Testis (tissue), 2 donors: ENCODE measurements at regions not wholly inside any gene's neighbourhood (a gene's known extent, or its start where the extent isn't known, plus 50 kb on each side); places are given as distances from the start of the nearest gene placed in this dataset.

Source experiments
- DNase-seq: peaks from one replicate; pipeline ENCODE4 v3.0.0-alpha.2; 2019
- H3K27ac ChIP-seq, 2 donors: fragments of 200-600 bp; sonication (generic); one replicate each; pipeline ENCODE4 v1.5.1; 2019
- H3K27me3 ChIP-seq: fragments of 200-600 bp; sonication (generic); one replicate; pipeline ENCODE4 v1.5.1; 2019
- H3K36me3 ChIP-seq: fragments of 200-600 bp; sonication (generic); one replicate; pipeline ENCODE4 v1.5.1; 2017; ENCODE audit warnings: low read depth; ENCODE audit errors: missing control alignments
- H3K4me1 ChIP-seq: fragments of 200-600 bp; sonication (generic); one replicate; pipeline ENCODE4 v1.5.1; 2019
- H3K4me3 ChIP-seq, 2 donors: fragments of 200-600 bp; sonication (generic); one replicate each; pipeline ENCODE4 v1.5.1; 2017 to 2019
- H3K9me3 ChIP-seq: fragments of 200-600 bp; sonication (generic); one replicate; pipeline ENCODE4 v1.5.1; 2017
- CTCF ChIP-seq, 3 experiments: fragments of 450-650 bp in 2 of 3; fragments of 200-600 bp in 1 of 3; sonication (generic) in 1 of 3; IDR thresholded peaks; one replicate each; pipeline ENCODE4 v1.5.1; 2016 to 2019; ENCODE audit warnings: antibody characterized with exemption in 3 of 3, mild to moderate bottlenecking in 2 of 3, moderate library complexity in 1 of 3
- POLR2A ChIP-seq: fragments of 450-650 bp; IDR thresholded peaks from one replicate; pipeline ENCODE4 v1.6.1; 2017; ENCODE audit warnings: antibody characterized with exemption, mild to moderate bottlenecking, moderate library complexity
- WGBS, 2 donors: methylation state at CpG; one replicate each; pipeline ENCODE4 v1.1.5; 2018; 5-methylcytosine and 5-hydroxymethylcytosine counted together
- intact Hi-C: fragments of 100-400 bp; cut with DNase I; formaldehyde crosslinking; loops from one replicate; pipeline ENCODE4 v1.15.1; 2023; ENCODE audit warnings: low total_unique reads

- no peak for DNase-seq
- Histone ChIP-seq H3K4me1 (no peaks in the 10 kb centered on the region), H3K27me3 (no peaks in the 10 kb centered on the region), H3K4me3 (no peak overlapping the region), H3K27ac (no peak overlapping the region), H3K36me3 (no peaks in the 10 kb centered on the region), H3K9me3 (no peaks in the 10 kb centered on the region)
- TF ChIP-seq POLR2A = no peak
- no peak for TF ChIP-seq CTCF (IDR thresholded peaks at IDR 0.05)
- intact Hi-C loops = no loop called here
- WGBS, 2 donors = 91 to 94% methylated on average over 2 of the region's 2 CpGs
These were observed 173.9 kb downstream of the URI1 start for GRCh38 chr19:30115947-30116346.

DNA sequence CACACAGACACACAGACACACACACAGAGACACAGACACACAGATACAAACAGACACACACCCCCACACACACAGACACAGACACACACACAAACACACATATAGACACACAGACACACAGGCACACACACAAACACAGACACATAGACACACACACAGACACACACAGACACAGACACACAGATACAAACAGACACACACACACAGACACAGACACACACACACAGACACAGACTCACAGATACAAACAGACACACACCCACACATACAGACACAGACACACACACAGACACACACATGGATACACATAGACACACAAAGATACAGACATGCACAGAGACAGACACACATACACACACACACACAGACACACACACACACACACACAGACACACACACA lies 174.5 kb downstream of the URI1 start:
- Histone ChIP-seq H3K4me1 (no peaks in the 10 kb centered on the region), H3K4me3 (no peak overlapping the region), H3K36me3 (no peaks in the 10 kb centered on the region), H3K9me3 (no peaks in the 10 kb centered on the region), H3K27me3 (no peaks in the 10 kb centered on the region), H3K27ac (no peak overlapping the region)
- intact Hi-C loops = no loop called here
- DNase-seq = no peak
- TF ChIP-seq POLR2A = no peak
- TF ChIP-seq CTCF (IDR thresholded peaks at IDR 0.05) = no peak

DNA sequence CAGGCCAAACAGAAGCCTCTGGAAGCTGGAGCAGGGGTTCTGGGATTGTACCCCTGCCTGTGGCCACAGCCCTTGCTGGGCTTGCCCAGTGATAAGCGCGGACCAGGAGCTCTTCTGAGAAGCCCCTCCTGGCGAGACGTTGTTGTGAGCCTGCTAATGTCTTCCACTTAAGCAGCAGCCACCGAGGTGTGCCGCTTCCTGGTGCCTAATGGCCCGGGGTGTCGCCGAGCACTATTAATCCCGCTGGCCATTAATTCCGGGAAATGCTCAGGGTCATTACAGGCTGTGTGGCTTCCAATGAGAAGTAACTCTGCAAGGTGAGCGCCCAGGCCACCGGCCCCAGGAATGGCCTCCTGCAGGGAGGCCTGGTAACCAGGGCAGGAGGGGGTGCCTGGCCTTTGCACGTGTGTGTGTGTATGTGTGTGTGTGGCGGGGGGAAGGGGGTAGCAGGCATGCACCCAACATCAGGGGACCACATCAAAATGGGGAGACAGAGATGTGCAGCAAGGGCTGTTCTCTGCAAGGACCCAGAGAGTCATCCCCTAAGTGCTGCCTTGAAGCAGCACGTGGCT lies 175.0 kb downstream of the URI1 start:
- H3K27me3 ChIP-seq = no peaks in the 10 kb centered on the region
- no peak for DNase-seq

DNA sequence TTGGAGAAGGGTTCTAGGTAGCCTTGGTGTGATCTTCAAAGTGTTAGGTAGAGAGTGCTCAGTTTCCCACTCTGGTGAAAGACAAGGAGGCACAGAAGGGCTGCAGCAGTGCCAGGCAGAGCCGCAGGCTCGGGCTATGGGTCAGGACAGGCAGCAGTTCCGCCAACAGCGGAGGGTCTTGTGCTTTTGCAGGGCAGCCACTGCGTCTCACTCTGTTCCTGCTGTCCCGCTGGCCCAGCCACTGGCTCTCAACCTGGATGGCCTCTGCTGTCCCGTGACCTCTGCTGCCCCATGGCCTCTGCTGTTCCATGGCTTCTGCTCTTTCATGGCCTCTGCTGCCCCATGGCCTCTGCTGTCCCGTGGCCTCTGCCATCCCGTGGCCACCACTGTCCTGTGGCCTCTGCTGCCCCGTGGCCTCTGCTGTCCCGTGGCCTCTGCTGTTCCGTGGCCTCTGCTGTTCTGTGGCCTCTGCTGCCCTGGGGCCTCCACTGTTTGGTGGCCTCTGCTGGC lies 175.7 kb downstream of the URI1 start:
- no peaks in the 10 kb centered on the region for H3K36me3 ChIP-seq
- no peaks in the 10 kb centered on the region for H3K27me3 ChIP-seq
- TF ChIP-seq CTCF (IDR thresholded peaks at IDR 0.05) (no peak), POLR2A (no peak)
- H3K9me3 ChIP-seq = no peaks in the 10 kb centered on the region
- no peaks in the 10 kb centered on the region for H3K4me1 ChIP-seq
- no peak overlapping the region for H3K27ac ChIP-seq
- H3K4me3 ChIP-seq = no peak overlapping the region
- DNase-seq = no peak
- intact Hi-C loops = no loop called here
- WGBS, 2 donors = 89 to 92% methylated on average over 5 to 12 of the region's 12 CpGs

More for the DNA sequence above, 175.0 kb downstream of the URI1 start:
- no peaks in the 10 kb centered on the region for H3K4me1 ChIP-seq
- H3K36me3 ChIP-seq = no peaks in the 10 kb centered on the region
- H3K9me3 ChIP-seq = no peaks in the 10 kb centered on the region
- H3K27ac ChIP-seq = no peak overlapping the region
- WGBS, 2 donors = 73 to 84% methylated on average over 6 to 16 of the region's 16 CpGs
- TF ChIP-seq CTCF (IDR thresholded peaks at IDR 0.05) (no peak), POLR2A (no peak)
- intact Hi-C loops = no loop called here
- no peak overlapping the region for H3K4me3 ChIP-seq

DNA sequence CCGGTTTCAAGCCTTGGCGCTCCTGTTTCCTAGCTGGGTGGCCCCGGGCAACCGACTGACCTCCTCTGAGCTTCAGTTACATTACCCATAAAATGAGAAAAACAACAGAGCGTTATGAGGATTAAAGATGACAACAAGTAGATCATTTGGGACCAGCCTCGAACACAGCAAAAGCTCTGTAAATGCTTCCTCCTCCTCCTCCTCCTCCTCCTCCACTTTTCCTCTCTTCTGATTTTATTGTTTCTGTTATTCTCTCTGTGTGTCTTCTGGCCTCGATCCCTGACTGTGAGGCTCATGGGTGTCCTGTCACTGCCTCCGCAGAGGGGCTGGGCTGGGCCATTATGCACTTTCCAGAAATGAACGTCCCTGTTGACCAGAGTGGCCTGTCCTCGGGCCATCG lies 176.2 kb downstream of the URI1 start:
- intact Hi-C loops = no loop called here
- Histone ChIP-seq H3K36me3 (no peaks in the 10 kb centered on the region), H3K27me3 (no peaks in the 10 kb centered on the region), H3K9me3 (no peaks in the 10 kb centered on the region), H3K27ac (no peak overlapping the region), H3K4me1 (no peaks in the 10 kb centered on the region), H3K4me3 (no peak overlapping the region)
- DNase-seq = no peak
- no peak for TF ChIP-seq POLR2A
- TF ChIP-seq CTCF (IDR thresholded peaks at IDR 0.05) = no peak
- 84 to 89% methylated on average over 11 of the region's 11 CpGs for WGBS, 2 donors
